ENCODE measurements at regions not wholly inside any gene's neighbourhood (a gene's known extent, or its start where the extent isn't known, plus 50 kb on each side); places are given as distances from the start of the nearest gene placed in this dataset.
"Not testable (repeated sequence)": the region's sequence is repeated elsewhere in the genome, so short reads cannot be mapped to it uniquely, and the experiment has no call there.

- Histone ChIP-seq H3K27me3 (replicated peaks) (no peaks in the 10 kb centered on the region), H3K36me3 (replicated peaks) (no peaks in the 10 kb centered on the region), H3K4me3 (ENCODE audit: low read depth, low read length) (no peak overlapping the region), H3K27ac (no peak overlapping the region)
- in situ Hi-C loops (cut with HindIII; ENCODE audit: low pct_ligation_motif_present, low sequenced_read_pairs): no loop called here
- DNase-seq: no peak
- TF ChIP-seq, protein P1, sequence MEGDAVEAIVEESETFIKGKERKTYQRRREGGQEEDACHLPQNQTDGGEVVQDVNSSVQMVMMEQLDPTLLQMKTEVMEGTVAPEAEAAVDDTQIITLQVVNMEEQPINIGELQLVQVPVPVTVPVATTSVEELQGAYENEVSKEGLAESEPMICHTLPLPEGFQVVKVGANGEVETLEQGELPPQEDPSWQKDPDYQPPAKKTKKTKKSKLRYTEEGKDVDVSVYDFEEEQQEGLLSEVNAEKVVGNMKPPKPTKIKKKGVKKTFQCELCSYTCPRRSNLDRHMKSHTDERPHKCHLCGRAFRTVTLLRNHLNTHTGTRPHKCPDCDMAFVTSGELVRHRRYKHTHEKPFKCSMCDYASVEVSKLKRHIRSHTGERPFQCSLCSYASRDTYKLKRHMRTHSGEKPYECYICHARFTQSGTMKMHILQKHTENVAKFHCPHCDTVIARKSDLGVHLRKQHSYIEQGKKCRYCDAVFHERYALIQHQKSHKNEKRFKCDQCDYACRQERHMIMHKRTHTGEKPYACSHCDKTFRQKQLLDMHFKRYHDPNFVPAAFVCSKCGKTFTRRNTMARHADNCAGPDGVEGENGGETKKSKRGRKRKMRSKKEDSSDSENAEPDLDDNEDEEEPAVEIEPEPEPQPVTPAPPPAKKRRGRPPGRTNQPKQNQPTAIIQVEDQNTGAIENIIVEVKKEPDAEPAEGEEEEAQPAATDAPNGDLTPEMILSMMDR (IDR thresholded peaks at IDR 0.05; ENCODE audit: low read depth, low read length, missing control alignments): no peak
Measured at GRCh38 chr14:71563492-71564153, 368.6 kb upstream of the RGS6 start.

DNA sequence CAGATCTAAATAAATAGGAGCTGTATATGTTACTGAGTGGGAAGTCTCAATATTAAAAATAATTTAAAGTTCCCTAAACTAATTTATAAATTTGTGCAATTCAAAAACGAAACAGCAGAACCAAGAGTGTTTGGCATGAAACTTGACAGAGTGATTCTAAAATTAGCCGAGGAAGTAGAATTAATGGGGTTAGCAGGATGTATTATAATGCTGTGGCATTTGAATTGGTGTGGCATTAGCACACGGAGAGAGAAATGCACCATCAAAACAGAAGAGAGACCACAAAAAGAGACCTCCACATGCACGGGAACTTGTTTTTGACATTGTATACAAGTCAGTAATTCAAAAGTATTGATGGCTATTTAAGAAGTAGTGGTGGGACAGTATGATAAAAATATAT, 366.0 kb upstream of the RGS6 start:
- TF ChIP-seq, protein P1 (IDR thresholded peaks at IDR 0.05; ENCODE audit: low read depth, low read length, missing control alignments): no peak
- H3K36me3 ChIP-seq (replicated peaks): no peaks in the 10 kb centered on the region
- no peaks in the 10 kb centered on the region for H3K27me3 ChIP-seq (replicated peaks)
- no peak overlapping the region for H3K27ac ChIP-seq
- no peak for DNase-seq
- H3K4me3 ChIP-seq (ENCODE audit: low read depth, low read length): no peak overlapping the region
- in situ Hi-C loops (cut with HindIII; ENCODE audit: low pct_ligation_motif_present, low sequenced_read_pairs): no loop called here

- DNase-seq; H3K4me3 ChIP-seq (ENCODE audit: low read depth, low read length); H3K27ac ChIP-seq; in situ Hi-C loops (cut with HindIII; ENCODE audit: low pct_ligation_motif_present, low sequenced_read_pairs); H3K36me3 ChIP-seq (replicated peaks); H3K27me3 ChIP-seq (replicated peaks): not testable (repeated sequence)
Measured at GRCh38 chr14:71567499-71568133, 364.6 kb upstream of the RGS6 start.

DNA sequence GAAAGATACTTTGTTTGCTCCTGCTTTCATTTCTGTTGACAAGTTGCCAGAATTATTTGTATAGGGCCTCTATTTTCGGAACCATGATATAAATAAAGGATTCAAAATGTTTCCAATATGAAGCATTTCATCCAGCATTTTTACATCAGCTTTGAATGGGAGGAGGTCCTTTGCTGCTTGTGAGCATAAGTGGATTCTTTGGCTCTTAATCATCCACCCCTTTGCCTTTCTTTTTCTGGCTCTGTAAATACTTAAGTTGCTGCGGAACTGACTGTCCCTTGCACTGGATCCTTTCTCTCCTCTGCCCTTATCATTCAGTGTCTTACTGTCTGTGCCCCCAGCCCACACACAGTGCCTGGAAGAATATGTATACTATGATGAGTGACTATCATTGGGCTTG, 357.3 kb upstream of the RGS6 start:
- Histone ChIP-seq H3K36me3 (replicated peaks) (no peaks in the 10 kb centered on the region), H3K27me3 (replicated peaks) (no peaks in the 10 kb centered on the region), H3K4me3 (ENCODE audit: low read depth, low read length) (no peak overlapping the region), H3K27ac (peak overlapping the region; percentile 11)
- in situ Hi-C loops (cut with HindIII; ENCODE audit: low pct_ligation_motif_present, low sequenced_read_pairs): no loop called here
- TF ChIP-seq, protein P1 (IDR thresholded peaks at IDR 0.05; ENCODE audit: low read depth, low read length, missing control alignments): no peak
- peak; percentile 82 for DNase-seq

DNA sequence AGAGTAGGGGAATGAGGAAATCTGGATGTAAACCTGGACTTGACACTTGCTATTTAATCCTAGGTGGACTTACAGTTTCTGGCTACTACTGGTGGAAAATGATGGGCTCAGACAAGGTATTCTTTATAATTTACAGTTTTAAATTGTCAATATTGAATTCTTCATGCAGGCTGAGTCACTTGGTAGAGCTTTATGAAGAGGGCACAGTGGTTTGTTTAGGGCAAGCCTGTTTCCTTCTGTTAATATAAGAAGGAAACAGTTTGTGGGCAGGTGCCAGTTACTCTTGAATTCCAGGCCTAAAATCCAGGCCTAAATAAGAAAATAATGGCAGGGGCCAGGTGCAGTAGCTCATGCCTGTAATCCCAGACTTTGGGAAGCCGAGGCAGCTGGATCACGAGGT, 355.8 kb upstream of the RGS6 start:
- no peak for DNase-seq
- Histone ChIP-seq H3K27me3 (replicated peaks) (no peaks in the 10 kb centered on the region), H3K4me3 (ENCODE audit: low read depth, low read length) (no peak overlapping the region), H3K36me3 (replicated peaks) (no peaks in the 10 kb centered on the region), H3K27ac (no peak overlapping the region)
- TF ChIP-seq, protein P1 (IDR thresholded peaks at IDR 0.05; ENCODE audit: low read depth, low read length, missing control alignments): no peak
- in situ Hi-C loops (cut with HindIII; ENCODE audit: low pct_ligation_motif_present, low sequenced_read_pairs): no loop called here

DNA sequence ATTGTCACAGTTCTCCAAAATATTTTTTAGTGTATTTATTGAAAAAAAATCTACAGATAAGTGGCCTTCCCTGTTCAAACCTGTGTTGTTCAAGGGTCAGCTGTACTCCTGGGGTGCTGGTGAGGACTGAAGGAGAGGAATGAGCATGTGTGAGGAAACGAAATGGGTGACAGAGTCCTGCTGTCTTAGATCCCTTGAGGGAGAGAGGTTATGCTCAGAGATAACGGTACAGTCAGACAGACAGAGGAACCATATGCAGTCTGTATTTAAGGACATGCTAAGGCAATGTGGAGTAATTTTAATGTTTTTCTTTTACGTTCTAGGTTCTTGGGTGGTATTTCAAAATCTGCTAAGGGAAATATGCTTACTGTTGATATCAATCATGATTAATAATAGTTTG, 352.9 kb upstream of the RGS6 start:
- TF ChIP-seq, protein P1 (IDR thresholded peaks at IDR 0.05; ENCODE audit: low read depth, low read length, missing control alignments): no peak
- in situ Hi-C loops (cut with HindIII; ENCODE audit: low pct_ligation_motif_present, low sequenced_read_pairs): no loop called here
- H3K4me3 ChIP-seq (ENCODE audit: low read depth, low read length): no peak overlapping the region
- H3K27ac ChIP-seq: no peak overlapping the region
- no peak for DNase-seq
- H3K27me3 ChIP-seq (replicated peaks): no peaks in the 10 kb centered on the region
- no peaks in the 10 kb centered on the region for H3K36me3 ChIP-seq (replicated peaks)

All from brain microvascular endothelial cell (primary cell).